OCI-M1 (cell line): ENCODE measurements at regions not wholly inside any gene's neighbourhood (a gene's known extent, or its start where the extent isn't known, plus 50 kb on each side); places are given as distances from the start of the nearest gene placed in this dataset.

Source experiments
- DNase-seq: peaks from one replicate; lab custom pipeline; 2025; lab: John Stamatoyannopoulos, UW

- no peak for DNase-seq
These were observed 548.6 kb downstream of the CSNK1G3 start for GRCh38 chr5:124060413-124061067.

DNA sequence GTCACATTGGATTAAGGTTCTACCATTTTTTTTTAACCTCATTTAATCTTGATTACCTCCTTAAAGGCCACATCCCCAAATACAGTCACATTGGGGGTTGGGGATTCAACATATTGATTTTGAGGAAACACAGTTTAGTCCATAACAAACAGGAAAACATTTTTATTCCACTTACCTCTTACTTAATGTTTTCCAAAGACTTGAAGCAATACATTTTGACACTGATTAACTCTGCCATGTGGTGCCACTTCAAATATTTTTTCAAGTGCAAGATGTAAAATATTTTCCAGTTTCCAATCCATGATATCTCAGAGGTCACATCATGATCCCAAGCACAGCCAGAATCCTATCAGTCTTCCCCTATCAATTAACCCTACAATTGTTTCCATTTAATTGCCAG lies 548.0 kb downstream of the CSNK1G3 start:
- DNase-seq: no peak

DNA sequence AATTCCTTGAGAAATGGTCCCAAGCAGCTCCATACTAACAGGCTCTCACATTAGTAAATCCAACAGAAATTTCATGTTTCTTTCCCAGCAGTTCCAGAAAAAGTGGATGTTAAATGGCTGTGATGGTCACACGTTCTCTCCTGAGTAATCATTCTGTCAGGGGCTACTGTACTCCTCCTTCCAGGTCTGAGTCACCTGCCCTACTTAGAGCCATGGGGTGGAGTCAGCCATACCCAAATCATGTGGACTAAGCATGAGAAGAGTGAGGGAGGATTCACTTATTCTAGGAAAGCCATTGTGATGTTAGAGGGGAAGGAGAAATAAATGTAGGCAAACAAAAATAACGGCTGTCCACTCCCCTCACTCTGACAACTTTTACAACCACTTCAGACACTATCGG lies 547.2 kb downstream of the CSNK1G3 start:
- DNase-seq: no peak

- no peak for DNase-seq
These were observed 545.8 kb downstream of the CSNK1G3 start for GRCh38 chr5:124057724-124058231.

GRCh38 chr5:124056991-124057723 lies 545.2 kb downstream of the CSNK1G3 start:
- DNase-seq: peak; percentile 65

DNA sequence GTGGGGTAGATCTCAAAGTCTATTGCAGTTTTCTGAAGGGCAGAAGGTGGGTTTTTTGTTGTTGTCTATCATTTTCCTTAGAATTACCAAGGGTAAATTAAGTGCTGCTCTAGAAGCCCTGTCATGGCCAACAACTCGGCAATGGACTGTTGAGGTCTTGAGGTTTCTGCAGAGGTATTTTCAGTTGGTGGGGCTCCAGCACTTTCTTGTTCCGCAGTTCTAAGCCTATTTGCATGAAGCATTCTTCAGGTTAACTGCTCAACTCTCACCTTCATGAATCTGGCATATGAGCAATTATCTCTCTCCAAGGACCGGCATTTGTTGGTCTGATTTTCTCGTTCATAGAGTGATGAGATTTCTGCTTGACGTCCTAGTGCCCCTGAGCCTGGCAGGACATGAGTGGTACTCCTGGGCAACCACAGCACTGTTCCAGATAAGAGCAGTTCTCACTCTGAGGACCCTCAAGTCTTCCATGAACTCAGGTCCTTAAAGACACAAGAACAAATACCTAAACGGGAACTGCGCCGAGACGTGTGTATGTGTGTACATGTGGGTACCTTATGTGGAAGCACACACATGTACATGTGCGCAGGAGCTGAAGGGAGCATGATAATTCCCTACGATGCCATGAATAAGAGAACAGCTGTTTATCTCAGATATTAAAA lies 544.5 kb downstream of the CSNK1G3 start:
- DNase-seq: no peak

GRCh38 chr5:124055751-124056150 lies 543.8 kb downstream of the CSNK1G3 start:
- DNase-seq: no peak

GRCh38 chr5:124054564-124054963 lies 542.6 kb downstream of the CSNK1G3 start:
- no peak for DNase-seq

- DNase-seq: no peak
These were observed 541.4 kb downstream of the CSNK1G3 start for GRCh38 chr5:124053340-124053739.

- no peak for DNase-seq
These were observed 540.2 kb downstream of the CSNK1G3 start for GRCh38 chr5:124052201-124052600.

GRCh38 chr5:124050120-124050770 lies 538.3 kb downstream of the CSNK1G3 start:
- no peak for DNase-seq

GRCh38 chr5:124045412-124045811 lies 533.4 kb downstream of the CSNK1G3 start:
- no peak for DNase-seq

GRCh38 chr5:124044613-124045012 lies 532.6 kb downstream of the CSNK1G3 start:
- no peak for DNase-seq

GRCh38 chr5:124043456-124043855 lies 531.5 kb downstream of the CSNK1G3 start:
- DNase-seq: peak; percentile 0

- no peak for DNase-seq
These were observed 528.8 kb downstream of the CSNK1G3 start for GRCh38 chr5:124040799-124041198.

DNA sequence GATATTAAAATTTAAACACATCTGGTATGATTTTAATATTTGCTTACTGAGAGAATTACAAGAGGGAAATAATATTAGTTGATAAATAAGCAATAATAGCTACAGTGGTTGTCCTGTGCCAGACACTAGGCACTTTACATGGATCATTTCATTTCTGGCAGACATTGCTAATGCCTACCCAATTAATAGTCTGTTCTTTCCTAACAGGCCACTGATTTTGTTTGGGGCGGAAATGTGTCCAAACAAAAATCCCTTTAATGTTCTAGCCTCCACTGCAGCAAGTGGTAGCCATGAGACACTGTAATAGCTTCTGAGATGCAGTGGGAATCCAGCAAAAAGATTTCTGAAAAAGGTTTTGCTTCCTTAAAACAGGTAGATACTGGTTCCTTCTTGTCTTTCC lies 527.4 kb downstream of the CSNK1G3 start:
- DNase-seq: no peak

GRCh38 chr5:124036786-124037185 lies 524.8 kb downstream of the CSNK1G3 start:
- no peak for DNase-seq

DNA sequence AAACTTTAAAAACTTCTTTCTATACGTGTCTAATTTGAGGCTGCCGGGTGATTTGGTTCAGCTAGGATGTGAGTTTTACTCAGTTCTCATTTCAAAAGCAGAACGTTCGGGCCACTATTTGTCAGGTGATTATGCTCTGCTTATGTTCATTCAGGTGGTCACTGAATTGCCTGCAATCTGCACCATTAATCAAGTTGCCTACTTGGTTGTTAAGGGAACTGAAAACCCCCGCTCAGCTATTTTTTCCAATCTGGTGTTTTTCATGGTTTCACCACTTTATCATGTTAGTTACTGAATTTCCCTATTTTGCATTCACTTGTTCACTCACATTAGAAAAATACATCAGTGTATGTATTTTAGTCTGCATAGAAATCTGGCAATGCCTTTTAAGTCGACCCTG lies 523.0 kb downstream of the CSNK1G3 start:
- no peak for DNase-seq

GRCh38 chr5:124034083-124034700 lies 522.2 kb downstream of the CSNK1G3 start:
- DNase-seq: no peak

DNA sequence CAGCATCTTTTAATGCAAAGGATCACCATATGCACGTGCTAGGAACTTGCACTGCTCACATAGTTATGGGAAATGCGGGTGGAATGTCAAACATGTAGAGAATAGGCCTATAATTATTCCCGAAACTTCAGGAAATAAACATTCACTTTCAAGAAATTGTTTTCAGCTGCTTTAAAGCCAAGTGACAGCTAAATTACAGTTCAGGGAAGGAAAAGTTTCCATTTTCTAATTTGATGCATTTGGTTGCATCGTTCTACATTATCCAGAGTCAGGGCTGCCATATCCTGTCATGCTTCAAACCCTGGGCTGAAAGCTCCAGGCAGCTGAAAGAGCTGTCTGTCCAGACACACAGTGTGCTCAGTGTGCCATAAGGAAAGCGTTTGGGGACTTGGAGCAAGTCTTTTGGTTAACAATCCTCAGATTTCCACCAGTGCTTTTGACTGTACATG lies 518.1 kb downstream of the CSNK1G3 start:
- DNase-seq: no peak

DNA sequence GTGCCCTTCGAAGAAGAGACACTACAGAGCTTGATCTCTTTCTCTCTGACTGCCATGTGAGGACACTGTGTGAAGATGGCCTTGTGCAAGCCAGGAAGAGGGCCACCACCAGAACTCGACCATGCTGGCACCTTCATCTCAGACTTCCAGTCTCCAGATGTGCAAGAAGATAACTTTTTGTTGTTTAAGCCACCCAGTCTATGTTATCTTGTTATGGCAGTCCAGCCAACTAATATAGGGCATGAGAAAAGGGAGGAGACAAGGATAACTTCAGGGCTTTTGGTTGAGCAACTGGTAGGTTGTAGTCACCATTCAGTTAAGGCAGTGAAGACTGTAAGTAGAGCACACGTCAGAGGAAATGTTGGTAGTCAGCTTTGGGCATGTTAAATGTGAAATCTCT lies 515.5 kb downstream of the CSNK1G3 start:
- no peak for DNase-seq

DNA sequence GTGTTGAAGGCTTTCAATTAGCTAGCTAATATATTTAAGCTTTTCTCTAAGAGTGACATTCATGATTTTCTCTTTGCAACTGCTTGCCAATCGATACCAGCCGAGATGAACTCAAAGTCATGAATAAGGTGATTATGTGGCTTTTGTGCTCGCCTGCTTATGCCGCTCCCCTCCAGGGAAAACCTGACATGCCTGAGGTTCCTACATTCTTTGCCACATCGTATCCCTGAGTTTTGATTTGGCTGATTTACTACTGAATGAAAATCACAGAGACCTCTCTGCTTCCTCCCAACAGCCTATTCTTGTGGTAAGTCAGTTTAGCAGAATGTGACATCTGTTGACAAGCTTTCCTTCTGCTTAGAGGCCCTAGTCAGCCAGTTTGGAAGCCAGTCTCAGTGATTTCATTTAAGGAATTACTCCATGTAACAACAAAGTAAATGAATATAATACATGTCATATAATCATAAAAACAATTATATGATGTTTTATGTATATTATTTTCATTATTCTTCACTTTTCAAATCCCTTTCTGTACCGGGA lies 513.4 kb downstream of the CSNK1G3 start:
- DNase-seq: no peak
